CD4-positive, alpha-beta T cell treated with Interleukin-2 at 100 ng/mL for 4 hours (primary cell): ENCODE measurements at regions not wholly inside any gene's neighbourhood (a gene's known extent, or its start where the extent isn't known, plus 50 kb on each side); places are given as distances from the start of the nearest gene placed in this dataset.

Experiments
- DNase-seq: peaks from one replicate; pipeline ENCODE4 v3.0.0-alpha.2; 2020; ENCODE audit warnings: low spot score

- DNase-seq, result no peak
Observed at GRCh38 chr6:143621876-143622605, 55.7 kb upstream of the PHACTR2 start.

GRCh38 chr6:143621159-143621873 lies 56.4 kb upstream of the PHACTR2 start:
- no peak for DNase-seq

- DNase-seq, result no peak
Observed at GRCh38 chr6:143620447-143620846, 57.3 kb upstream of the PHACTR2 start.

GRCh38 chr6:143619824-143620401 lies 57.9 kb upstream of the PHACTR2 start:
- no peak for DNase-seq

- no peak for DNase-seq
Observed at GRCh38 chr6:143616741-143617140, 61.0 kb upstream of the PHACTR2 start.

- no peak for DNase-seq
Observed at GRCh38 chr6:143615785-143616184, 62.0 kb upstream of the PHACTR2 start.

- DNase-seq, result no peak
Observed at GRCh38 chr6:143614235-143614634, 63.5 kb upstream of the PHACTR2 start.

GRCh38 chr6:143613749-143614148 lies 64.0 kb upstream of the PHACTR2 start:
- no peak for DNase-seq

GRCh38 chr6:143612186-143612585 lies 65.6 kb upstream of the PHACTR2 start:
- DNase-seq, result no peak

GRCh38 chr6:143611580-143611979 lies 66.2 kb upstream of the PHACTR2 start:
- DNase-seq, result no peak

- DNase-seq, result no peak
Observed at GRCh38 chr6:143609972-143610371, 67.8 kb upstream of the PHACTR2 start.

- DNase-seq, result no peak
Observed at GRCh38 chr6:143609501-143609900, 68.3 kb upstream of the PHACTR2 start.

GRCh38 chr6:143608906-143609305 lies 68.9 kb upstream of the PHACTR2 start:
- DNase-seq, result no peak

GRCh38 chr6:143607974-143608373 lies 69.8 kb upstream of the PHACTR2 start:
- DNase-seq, result no peak

- DNase-seq, result no peak
Observed at GRCh38 chr6:143607168-143607567, 70.6 kb upstream of the PHACTR2 start.

GRCh38 chr6:143605906-143606521 lies 71.8 kb upstream of the PHACTR2 start:
- DNase-seq, result no peak

GRCh38 chr6:143603455-143603854 lies 74.3 kb upstream of the PHACTR2 start:
- DNase-seq, result no peak

GRCh38 chr6:143601504-143601903 lies 76.3 kb upstream of the PHACTR2 start:
- DNase-seq, result no peak

- no peak for DNase-seq
Observed at GRCh38 chr6:143600821-143601220, 76.9 kb upstream of the PHACTR2 start.

- DNase-seq, result peak; percentile 41
Observed at GRCh38 chr6:143598466-143599080, 79.2 kb upstream of the PHACTR2 start.

- no peak for DNase-seq
Observed at GRCh38 chr6:143596866-143597265, 80.9 kb upstream of the PHACTR2 start.

GRCh38 chr6:143595251-143596036 lies 82.3 kb upstream of the PHACTR2 start:
- no peak for DNase-seq
